Mucosa of rectum (tissue), 2 donors: ENCODE measurements at regions not wholly inside any gene's neighbourhood (a gene's known extent, or its start where the extent isn't known, plus 50 kb on each side); places are given as distances from the start of the nearest gene placed in this dataset.

Source experiments
- H3K27ac ChIP-seq, 2 donors: one replicate each; pipeline ENCODE4 v1.7.0; 2013; ENCODE audit warnings: inconsistent platforms in 2 of 2, low read depth in 2 of 2, low read length in 2 of 2
- H3K27me3 ChIP-seq, 2 donors: one replicate each; pipeline ENCODE4 v1.7.0; 2013; ENCODE audit warnings: low read length in 2 of 2; ENCODE audit not compliant: control insufficient read depth in 2 of 2, insufficient read depth in 2 of 2
- H3K36me3 ChIP-seq, 2 donors: one replicate each; pipeline ENCODE4 v1.7.0; 2013; ENCODE audit warnings: low read length in 2 of 2; ENCODE audit not compliant: control insufficient read depth in 2 of 2, insufficient read depth in 2 of 2
- H3K4me1 ChIP-seq, 2 donors: one replicate each; pipeline ENCODE4 v1.7.0; 2013; ENCODE audit warnings: low read length in 2 of 2, mild to moderate bottlenecking in 1 of 2; ENCODE audit not compliant: control insufficient read depth in 2 of 2, insufficient read depth in 2 of 2
- H3K4me3 ChIP-seq, 2 donors: one replicate each; pipeline ENCODE4 v1.7.0; 2013; ENCODE audit warnings: low read length in 2 of 2
- H3K9ac ChIP-seq, 2 donors: one replicate each; pipeline ENCODE4 v1.7.0; 2013; ENCODE audit warnings: low read length in 2 of 2, low read depth in 1 of 2, mild to moderate bottlenecking in 1 of 2
- H3K9me3 ChIP-seq, 2 donors: one replicate each; pipeline ENCODE4 v1.7.0; 2013; ENCODE audit warnings: low read length in 2 of 2; ENCODE audit not compliant: control insufficient read depth in 2 of 2
- donor health status: healthy.
- donor health status: Normal muscosa, but diverticular disease.

GRCh38 chr13:106340249-106340648 lies 195.2 kb downstream of the EFNB2 start:
- Histone ChIP-seq H3K27ac (no peak overlapping the region), H3K27me3 (no peaks in the 10 kb centered on the region), H3K4me1 (peaks cover 0 to 7% of the 10 kb centered on the region in 2 donors), H3K9me3 (peaks cover 2% of the 10 kb centered on the region in 2 donors), H3K36me3 (no peaks in the 10 kb centered on the region), H3K9ac (no peak overlapping the region), H3K4me3 (no peak overlapping the region)

- Histone ChIP-seq H3K27me3 (no peaks in the 10 kb centered on the region), H3K27ac (no peak overlapping the region), H3K4me3 (no peak overlapping the region), H3K4me1 (no peaks in the 10 kb centered on the region), H3K9ac (no peak overlapping the region), H3K36me3 (no peaks in the 10 kb centered on the region), H3K9me3 (peaks cover 2% of the 10 kb centered on the region in 2 donors)
These were observed 198.2 kb downstream of the EFNB2 start for GRCh38 chr13:106337096-106337850.

GRCh38 chr13:106336668-106337067 lies 198.8 kb downstream of the EFNB2 start:
- no peaks in the 10 kb centered on the region for H3K4me1 ChIP-seq
- no peaks in the 10 kb centered on the region for H3K27me3 ChIP-seq
- H3K9ac ChIP-seq = no peak overlapping the region
- no peaks in the 10 kb centered on the region for H3K36me3 ChIP-seq
- H3K27ac ChIP-seq = no peak overlapping the region
- no peak overlapping the region for H3K4me3 ChIP-seq
- H3K9me3 ChIP-seq = peaks cover 2% of the 10 kb centered on the region in 2 donors

- H3K9ac ChIP-seq = no peak overlapping the region
- no peak overlapping the region for H3K27ac ChIP-seq
- no peaks in the 10 kb centered on the region for H3K36me3 ChIP-seq
- peaks cover 0 to 5% of the 10 kb centered on the region in 2 donors for H3K4me1 ChIP-seq
- H3K4me3 ChIP-seq = no peak overlapping the region
- H3K9me3 ChIP-seq = no peaks in the 10 kb centered on the region
- H3K27me3 ChIP-seq = no peaks in the 10 kb centered on the region
These were observed 202.8 kb downstream of the EFNB2 start for GRCh38 chr13:106332621-106333020.

GRCh38 chr13:106331116-106331515 lies 204.3 kb downstream of the EFNB2 start:
- Histone ChIP-seq H3K4me3 (no peak overlapping the region), H3K36me3 (no peaks in the 10 kb centered on the region), H3K4me1 (peaks cover 0 to 5% of the 10 kb centered on the region in 2 donors), H3K27ac (no peak overlapping the region), H3K9me3 (no peaks in the 10 kb centered on the region), H3K9ac (no peak overlapping the region), H3K27me3 (no peaks in the 10 kb centered on the region)

GRCh38 chr13:106329941-106330340 lies 205.5 kb downstream of the EFNB2 start:
- H3K27me3 ChIP-seq = no peaks in the 10 kb centered on the region
- H3K9ac ChIP-seq = no peak overlapping the region
- peaks cover 0 to 5% of the 10 kb centered on the region in 2 donors for H3K4me1 ChIP-seq
- H3K36me3 ChIP-seq = no peaks in the 10 kb centered on the region
- H3K9me3 ChIP-seq = no peaks in the 10 kb centered on the region
- H3K4me3 ChIP-seq = peak overlapping the region in 1 of 2 donors; percentile 17
- H3K27ac ChIP-seq = peak overlapping the region; percentile 59 to 69

GRCh38 chr13:106326751-106327150 lies 208.7 kb downstream of the EFNB2 start:
- Histone ChIP-seq H3K4me3 (no peak overlapping the region), H3K4me1 (peaks cover 0 to 5% of the 10 kb centered on the region in 2 donors), H3K9ac (no peak overlapping the region), H3K36me3 (no peaks in the 10 kb centered on the region), H3K9me3 (peaks cover 0 to 8% of the 10 kb centered on the region in 2 donors), H3K27me3 (no peaks in the 10 kb centered on the region), H3K27ac (no peak overlapping the region)

- H3K27ac ChIP-seq = no peak overlapping the region
- H3K4me3 ChIP-seq = no peak overlapping the region
- no peak overlapping the region for H3K9ac ChIP-seq
- H3K27me3 ChIP-seq = no peaks in the 10 kb centered on the region
- peaks cover 0 to 8% of the 10 kb centered on the region in 2 donors for H3K9me3 ChIP-seq
- H3K36me3 ChIP-seq = no peaks in the 10 kb centered on the region
- H3K4me1 ChIP-seq = no peaks in the 10 kb centered on the region
These were observed 211.0 kb downstream of the EFNB2 start for GRCh38 chr13:106324444-106324843.

GRCh38 chr13:106322628-106323027 lies 212.8 kb downstream of the EFNB2 start:
- Histone ChIP-seq H3K27ac (no peak overlapping the region), H3K4me1 (no peaks in the 10 kb centered on the region), H3K4me3 (no peak overlapping the region), H3K36me3 (no peaks in the 10 kb centered on the region), H3K9me3 (peaks cover 0 to 8% of the 10 kb centered on the region in 2 donors), H3K27me3 (no peaks in the 10 kb centered on the region), H3K9ac (no peak overlapping the region)

GRCh38 chr13:106318941-106319411 lies 216.5 kb downstream of the EFNB2 start:
- no peaks in the 10 kb centered on the region for H3K4me1 ChIP-seq
- H3K36me3 ChIP-seq = no peaks in the 10 kb centered on the region
- H3K9ac ChIP-seq = no peak overlapping the region
- H3K4me3 ChIP-seq = no peak overlapping the region
- H3K27me3 ChIP-seq = no peaks in the 10 kb centered on the region
- no peak overlapping the region for H3K27ac ChIP-seq
- H3K9me3 ChIP-seq = peaks cover 0 to 8% of the 10 kb centered on the region in 2 donors
